Spleen (tissue), 11 donors: ENCODE measurements at regions not wholly inside any gene's neighbourhood (a gene's known extent, or its start where the extent isn't known, plus 50 kb on each side); places are given as distances from the start of the nearest gene placed in this dataset.
A peak's percentile ranks its signal among the peaks of the same experiment; 100 is the strongest.

Experiments used
- DNase-seq: peaks from one replicate; pipeline ENCODE4 v3.0.0-alpha.2; 2020
- H3K27ac ChIP-seq, 8 donors: fragments of 200-600 bp; sonication (generic) in 7 of 8; 1 replicate in 4 of 8; 2 replicates in 4 of 8; pipeline versions ENCODE4 v1.5.0 to v1.8.0; 2016 to 2021; ENCODE audit warnings: inconsistent platforms in 4 of 8, mild to moderate bottlenecking in 4 of 8, moderate library complexity in 1 of 8
- H3K27me3 ChIP-seq, 7 donors: fragments of 200-600 bp; sonication (generic) in 6 of 7; replicated peaks in 1 of 7; 1 replicate in 4 of 7; 2 replicates in 3 of 7; pipeline versions ENCODE4 v1.5.0 to v1.8.0; 2016 to 2021; ENCODE audit warnings: inconsistent platforms in 3 of 7, mild to moderate bottlenecking in 1 of 7
- H3K36me3 ChIP-seq, 6 donors: fragments of 200-600 bp; sonication (generic) in 5 of 6; 1 replicate in 4 of 6; 2 replicates in 2 of 6; pipeline versions ENCODE4 v1.5.0 to v1.8.0; 2016 to 2021; ENCODE audit warnings: inconsistent platforms in 2 of 6
- H3K4me1 ChIP-seq, 6 donors: fragments of 200-600 bp; sonication (generic) in 5 of 6; 1 replicate in 3 of 6; 2 replicates in 3 of 6; pipeline versions ENCODE4 v1.5.0 to v1.8.0; 2016 to 2021; ENCODE audit warnings: inconsistent platforms in 3 of 6
- H3K4me3 ChIP-seq, 8 donors: fragments of 200-600 bp; sonication (generic) in 7 of 8; 1 replicate in 4 of 8; 2 replicates in 4 of 8; pipeline versions ENCODE4 v1.5.0 to v1.8.0; 2016 to 2021; ENCODE audit warnings: inconsistent platforms in 4 of 8, mild to moderate bottlenecking in 4 of 8, moderate library complexity in 2 of 8
- H3K9me3 ChIP-seq, 8 donors: fragments of 200-600 bp; sonication (generic) in 7 of 8; 1 replicate in 4 of 8; 2 replicates in 4 of 8; pipeline versions ENCODE4 v1.5.0 to v1.8.0; 2016 to 2021; ENCODE audit warnings: inconsistent platforms in 4 of 8
- POLR2A ChIP-seq, 3 donors: fragments of 450-650 bp; IDR thresholded peaks; one replicate each; pipeline ENCODE4 v1.5.1; 2017; ENCODE audit warnings: antibody characterized with exemption in 3 of 3, mild to moderate bottlenecking in 1 of 3
- POLR2AphosphoS5 ChIP-seq, 3 donors: sonication (generic); formaldehyde crosslinking; IDR thresholded peaks; one replicate each; pipeline ENCODE4 v1.5.1; 2017; ENCODE audit warnings: antibody characterized with exemption in 3 of 3
- WGBS, 5 donors: extraction: QIAGEN DNeasy Blood & Tissue Kit in 3 of 5; methylation state at CpG; one replicate each; pipeline versions ENCODE4 v1.1.5 to v1.1.7; 2013 to 2018; 5-methylcytosine and 5-hydroxymethylcytosine counted together
- intact Hi-C: fragments of 100-400 bp; cut with DNase I; formaldehyde crosslinking; loops from one replicate; pipeline ENCODE4 v1.15.0; 2023; ENCODE audit warnings: low total_unique reads
- TF ChIP-seq, protein P1 (sequence below), 11 experiments: fragments of 200-600 bp in 7 of 11; fragments of 450-650 bp in 4 of 11; sonication (generic) in 4 of 11; IDR thresholded peaks in 8 of 11; conservative IDR thresholded peaks in 3 of 11; 1 replicate in 7 of 11; 2 replicates in 4 of 11; pipeline versions ENCODE4 v1.4.0 to v1.8.0; 2016 to 2021; ENCODE audit warnings: antibody characterized with exemption in 11 of 11, inconsistent platforms in 4 of 11, mild to moderate bottlenecking in 1 of 11
- donor health status: healthy with polysubstance abuse.
- donor health status: DM: no; HTN: no; CAD: no; lungs with moderate emphysema.
- donor health status: DM: no; HTN: no; CAD: no.
- donor health status: Bipolar disorder and iron deficiency.
- donor health status: healthy.
- donor health status: DM: no; HTN: no; CAD: no.
- donor health status: DM: yes; HTN: yes; CAD: no.

DNA sequence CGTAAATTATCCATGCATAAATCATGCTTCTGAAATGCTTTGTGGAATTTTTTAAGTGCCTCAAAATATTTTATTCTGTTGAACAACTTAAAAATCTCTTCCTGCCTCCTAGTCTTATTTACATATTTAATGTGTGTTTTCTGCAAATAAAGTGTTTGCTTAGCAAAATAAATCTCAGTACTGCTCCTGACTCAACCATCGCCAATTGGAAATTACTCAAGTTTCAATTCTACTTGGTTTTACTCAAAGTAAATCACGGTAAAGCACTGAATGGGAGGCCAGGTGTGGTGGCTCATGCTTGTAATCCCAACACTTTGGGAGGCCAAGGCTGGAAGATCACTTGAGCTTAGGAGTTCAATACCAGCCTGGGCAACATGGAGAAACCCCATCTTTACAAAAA lies 152.2 kb upstream of the NR5A2 start:
- Histone ChIP-seq H3K36me3 (no peaks in the 10 kb centered on the region), H3K27me3 (no peaks in the 10 kb centered on the region), H3K4me3 (no peak overlapping the region), H3K9me3 (no peaks in the 10 kb centered on the region), H3K4me1 (peaks cover 0 to 27% (median 22%) of the 10 kb centered on the region in 6 donors), H3K27ac (no peak overlapping the region)
- no peak for DNase-seq
- TF ChIP-seq, protein P1, sequence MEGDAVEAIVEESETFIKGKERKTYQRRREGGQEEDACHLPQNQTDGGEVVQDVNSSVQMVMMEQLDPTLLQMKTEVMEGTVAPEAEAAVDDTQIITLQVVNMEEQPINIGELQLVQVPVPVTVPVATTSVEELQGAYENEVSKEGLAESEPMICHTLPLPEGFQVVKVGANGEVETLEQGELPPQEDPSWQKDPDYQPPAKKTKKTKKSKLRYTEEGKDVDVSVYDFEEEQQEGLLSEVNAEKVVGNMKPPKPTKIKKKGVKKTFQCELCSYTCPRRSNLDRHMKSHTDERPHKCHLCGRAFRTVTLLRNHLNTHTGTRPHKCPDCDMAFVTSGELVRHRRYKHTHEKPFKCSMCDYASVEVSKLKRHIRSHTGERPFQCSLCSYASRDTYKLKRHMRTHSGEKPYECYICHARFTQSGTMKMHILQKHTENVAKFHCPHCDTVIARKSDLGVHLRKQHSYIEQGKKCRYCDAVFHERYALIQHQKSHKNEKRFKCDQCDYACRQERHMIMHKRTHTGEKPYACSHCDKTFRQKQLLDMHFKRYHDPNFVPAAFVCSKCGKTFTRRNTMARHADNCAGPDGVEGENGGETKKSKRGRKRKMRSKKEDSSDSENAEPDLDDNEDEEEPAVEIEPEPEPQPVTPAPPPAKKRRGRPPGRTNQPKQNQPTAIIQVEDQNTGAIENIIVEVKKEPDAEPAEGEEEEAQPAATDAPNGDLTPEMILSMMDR (IDR thresholded peaks at IDR 0.05 in 8 of 11, conservative IDR thresholded peaks at IDR 0.05 in 3 of 11) = no peak
- TF ChIP-seq POLR2AphosphoS5 (IDR thresholded peaks at IDR 0.05) = no peak
- TF ChIP-seq POLR2A (IDR thresholded peaks at IDR 0.05) = no peak
- 76 to 93% (median 83%) methylated on average over 3 of the region's 3 CpGs for WGBS, 5 donors
- intact Hi-C loops = no loop called here

DNA sequence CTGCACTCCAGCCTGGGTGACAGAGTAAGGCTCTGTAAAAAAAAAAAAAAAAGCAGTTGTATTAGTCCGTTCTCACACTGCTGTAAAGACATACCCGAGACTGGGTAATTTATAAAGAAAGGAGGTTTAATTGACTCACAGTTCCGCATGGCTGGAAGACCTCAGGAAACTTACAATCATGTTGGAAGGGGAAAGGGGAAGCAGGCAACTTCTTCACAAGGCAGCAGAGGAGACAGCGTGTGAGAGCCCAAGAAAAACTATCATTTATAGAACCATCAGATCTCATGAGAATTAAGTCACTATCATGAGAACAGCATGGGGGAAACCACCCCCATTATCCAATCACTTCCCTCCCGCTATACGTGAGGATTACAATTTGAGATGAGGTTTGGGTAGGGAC lies 151.7 kb upstream of the NR5A2 start:
- Histone ChIP-seq H3K27ac (no peak overlapping the region), H3K36me3 (no peaks in the 10 kb centered on the region), H3K9me3 (no peaks in the 10 kb centered on the region), H3K27me3 (no peaks in the 10 kb centered on the region), H3K4me1 (peaks cover 0 to 27% (median 22%) of the 10 kb centered on the region in 6 donors), H3K4me3 (no peak overlapping the region)
- 73 to 83% (median 75%) methylated on average over 6 of the region's 6 CpGs for WGBS, 5 donors
- intact Hi-C loops = no loop called here
- no peak for TF ChIP-seq POLR2A (IDR thresholded peaks at IDR 0.05)
- TF ChIP-seq, protein P1 (IDR thresholded peaks at IDR 0.05 in 8 of 11, conservative IDR thresholded peaks at IDR 0.05 in 3 of 11) = no peak
- no peak for TF ChIP-seq POLR2AphosphoS5 (IDR thresholded peaks at IDR 0.05)
- DNase-seq = no peak

DNA sequence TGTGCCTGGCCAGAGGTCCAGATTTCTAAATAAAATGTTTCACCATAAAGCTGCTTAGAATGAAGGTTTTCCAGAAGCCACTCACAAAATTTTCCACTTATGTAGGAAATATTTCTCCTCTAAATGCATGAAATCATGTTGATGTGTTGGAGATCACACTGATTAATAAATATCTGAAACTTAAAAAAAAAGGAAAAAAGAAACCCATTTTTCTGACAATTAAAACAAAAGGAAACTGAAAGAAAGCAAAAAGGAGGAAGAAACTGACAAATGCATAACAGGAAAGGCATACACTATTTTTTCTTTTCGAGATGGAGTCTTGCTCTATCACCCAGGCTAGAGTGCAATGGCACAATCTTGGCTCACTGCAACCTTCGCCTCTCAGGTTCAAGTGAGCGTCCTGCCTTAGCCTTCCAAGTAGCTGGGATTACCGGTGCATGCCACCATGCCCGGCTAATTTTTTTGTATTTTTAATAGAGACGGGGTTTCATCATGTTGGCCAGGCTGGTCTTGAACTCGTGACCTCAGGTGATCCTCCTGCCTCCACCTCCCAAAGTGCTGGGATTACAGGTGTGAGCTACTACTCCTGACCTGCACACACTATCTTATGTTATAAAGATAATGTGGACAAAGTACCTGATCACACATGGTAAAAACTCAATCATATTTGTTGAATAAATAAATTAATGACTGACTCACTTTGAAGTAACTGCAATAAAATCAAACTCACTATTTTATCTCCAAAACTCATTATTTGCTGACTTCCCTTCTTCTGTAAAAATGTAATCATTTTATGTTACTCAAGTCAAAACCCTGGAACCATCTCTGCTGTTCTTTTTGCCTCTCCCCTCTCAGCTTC lies 149.8 kb upstream of the NR5A2 start:
- H3K27me3 ChIP-seq = no peaks in the 10 kb centered on the region
- 69 to 79% (median 75%) methylated on average over 7 of the region's 7 CpGs for WGBS, 5 donors
- intact Hi-C loops = no loop called here
- TF ChIP-seq, protein P1 (IDR thresholded peaks at IDR 0.05 in 8 of 11, conservative IDR thresholded peaks at IDR 0.05 in 3 of 11) = no peak
- TF ChIP-seq POLR2AphosphoS5 (IDR thresholded peaks at IDR 0.05) = no peak
- H3K9me3 ChIP-seq = peaks cover 0 to 6% (median 0%) of the 10 kb centered on the region in 8 donors
- no peak overlapping the region for H3K4me3 ChIP-seq
- DNase-seq = no peak
- peaks cover 0 to 27% (median 22%) of the 10 kb centered on the region in 6 donors for H3K4me1 ChIP-seq
- H3K36me3 ChIP-seq = no peaks in the 10 kb centered on the region
- H3K27ac ChIP-seq = peak overlapping the region in 4 of 8 donors; percentile 45 to 69 (median 62)

DNA sequence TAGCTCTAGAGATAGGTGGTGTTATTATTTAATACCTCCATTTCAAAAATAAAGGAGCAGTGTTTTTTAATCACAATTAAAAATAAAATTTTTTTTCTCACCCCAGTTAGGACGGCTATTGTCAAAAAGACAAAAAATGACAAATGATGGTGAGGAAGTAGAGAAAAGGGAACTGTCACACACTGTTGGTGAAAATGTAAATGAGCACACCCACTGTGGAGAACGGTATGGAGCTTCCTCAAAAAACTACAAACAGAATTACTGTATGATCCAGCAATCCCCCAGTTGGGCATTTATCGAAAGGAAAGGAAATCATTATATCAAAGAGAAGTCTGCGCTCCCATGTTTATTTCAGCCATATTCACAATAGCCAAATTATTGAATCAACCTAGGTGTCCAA lies 148.7 kb upstream of the NR5A2 start:
- Histone ChIP-seq H3K27me3 (no peaks in the 10 kb centered on the region), H3K4me1 (peaks cover 0 to 27% (median 22%) of the 10 kb centered on the region in 6 donors), H3K9me3 (peaks cover 0 to 6% (median 0%) of the 10 kb centered on the region in 8 donors), H3K36me3 (no peaks in the 10 kb centered on the region), H3K27ac (peak overlapping the region in 5 of 8 donors; percentile 7 to 69 (median 55)), H3K4me3 (no peak overlapping the region)
- WGBS, 5 donors = 37 to 49% (median 41%) methylated on average over 4 of the region's 4 CpGs
- TF ChIP-seq POLR2AphosphoS5 (IDR thresholded peaks at IDR 0.05) = no peak
- no peak for TF ChIP-seq POLR2A (IDR thresholded peaks at IDR 0.05)
- TF ChIP-seq, protein P1 (IDR thresholded peaks at IDR 0.05 in 8 of 11, conservative IDR thresholded peaks at IDR 0.05 in 3 of 11) = no peak
- no peak for DNase-seq
- intact Hi-C loops = no loop called here
